Activated CD4-positive, alpha-beta T cell treated with anti-CD3 and anti-CD28 coated beads for 24 hours (primary cell): ENCODE measurements at regions not wholly inside any gene's neighbourhood (a gene's known extent, or its start where the extent isn't known, plus 50 kb on each side); places are given as distances from the start of the nearest gene placed in this dataset.

Experiments used
- DNase-seq, 2 donors: peaks; one replicate each; pipeline ENCODE4 v3.0.0-alpha.2; 2020; ENCODE audit warnings: low read depth in 2 of 2

DNA sequence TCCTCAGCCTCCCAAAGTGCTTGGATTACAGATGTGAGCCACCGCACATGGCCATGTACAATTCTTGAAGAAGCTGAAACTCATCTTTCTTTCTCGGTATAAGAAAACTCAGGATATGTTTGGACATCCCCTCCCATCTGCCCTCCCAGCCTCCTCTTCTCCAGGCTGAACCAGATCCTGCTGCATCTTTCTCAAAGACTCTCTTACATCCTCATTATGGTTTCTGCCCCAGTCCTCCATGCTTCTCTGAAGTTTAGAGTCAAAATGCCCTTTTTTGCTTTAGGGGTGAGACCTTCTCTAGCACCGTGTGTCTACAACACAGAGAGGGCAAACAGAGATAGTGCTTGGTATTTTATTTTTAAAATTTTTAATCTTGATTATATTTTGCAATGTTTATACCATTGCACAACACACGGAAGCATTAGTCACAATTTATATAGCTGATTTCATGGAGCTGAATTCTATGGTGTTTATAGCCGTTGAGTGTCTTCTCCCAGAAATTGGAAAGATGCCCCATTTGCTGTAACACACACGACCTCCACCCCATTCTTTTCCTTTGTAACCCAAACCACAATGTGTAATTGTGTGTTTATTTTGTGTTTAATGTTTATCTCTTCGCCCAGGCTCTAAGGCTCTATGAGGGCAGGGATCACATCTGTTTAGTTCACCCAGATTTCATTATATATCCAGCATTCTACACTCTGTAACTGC lies 206.0 kb upstream of the TNP1 start:
- DNase-seq = no peak

DNA sequence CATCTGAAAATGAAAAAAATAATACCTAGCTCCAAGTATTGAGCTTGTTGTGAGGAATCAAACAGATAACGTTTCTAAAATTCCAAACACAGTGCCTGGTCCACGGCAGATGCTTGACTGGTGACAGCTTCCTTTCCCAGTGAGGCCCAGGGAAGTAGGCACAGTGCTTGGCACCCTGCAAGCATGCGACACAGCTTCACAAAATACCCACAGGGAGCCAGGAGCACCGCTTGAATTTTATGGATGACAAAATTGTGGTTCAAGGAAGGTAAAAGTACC lies 205.1 kb upstream of the TNP1 start:
- no peak for DNase-seq

DNA sequence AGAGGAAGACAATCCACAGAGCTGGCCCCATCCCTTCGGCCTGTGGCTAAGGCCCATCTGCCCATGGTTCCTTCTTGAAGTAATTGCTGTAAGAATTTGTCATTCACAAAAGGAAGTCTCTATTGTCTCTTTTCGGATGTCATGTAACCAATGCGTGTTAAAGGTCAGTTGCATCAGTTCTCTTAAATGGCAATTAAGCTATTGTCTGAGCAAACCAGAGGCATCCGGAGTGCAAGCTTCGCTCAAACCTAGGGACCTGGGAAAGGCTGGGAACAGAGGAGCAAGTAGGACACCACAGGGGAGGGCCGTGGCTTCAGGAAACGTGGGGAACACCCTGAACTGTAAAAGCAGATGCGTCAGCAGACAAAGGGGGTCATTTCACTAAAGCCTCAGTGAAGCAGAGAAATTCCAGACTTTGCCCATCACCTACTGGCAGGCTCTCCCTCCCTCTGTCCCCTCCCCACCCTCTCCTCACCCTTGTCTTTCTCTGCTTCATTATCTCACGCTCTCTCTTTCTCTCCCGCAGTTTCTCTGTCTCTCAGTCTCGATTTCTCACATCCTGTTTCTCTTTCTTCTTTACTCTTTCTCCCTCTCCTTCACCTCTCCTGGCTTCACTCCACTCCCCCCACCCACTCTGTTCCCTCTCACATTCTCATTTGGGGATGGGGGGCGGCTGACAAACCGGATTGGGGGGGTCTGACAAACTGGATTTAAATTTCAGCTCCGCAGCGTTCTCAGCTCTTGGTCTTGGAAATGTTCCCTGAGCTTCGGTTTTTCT lies 204.6 kb upstream of the TNP1 start:
- no peak for DNase-seq

DNA sequence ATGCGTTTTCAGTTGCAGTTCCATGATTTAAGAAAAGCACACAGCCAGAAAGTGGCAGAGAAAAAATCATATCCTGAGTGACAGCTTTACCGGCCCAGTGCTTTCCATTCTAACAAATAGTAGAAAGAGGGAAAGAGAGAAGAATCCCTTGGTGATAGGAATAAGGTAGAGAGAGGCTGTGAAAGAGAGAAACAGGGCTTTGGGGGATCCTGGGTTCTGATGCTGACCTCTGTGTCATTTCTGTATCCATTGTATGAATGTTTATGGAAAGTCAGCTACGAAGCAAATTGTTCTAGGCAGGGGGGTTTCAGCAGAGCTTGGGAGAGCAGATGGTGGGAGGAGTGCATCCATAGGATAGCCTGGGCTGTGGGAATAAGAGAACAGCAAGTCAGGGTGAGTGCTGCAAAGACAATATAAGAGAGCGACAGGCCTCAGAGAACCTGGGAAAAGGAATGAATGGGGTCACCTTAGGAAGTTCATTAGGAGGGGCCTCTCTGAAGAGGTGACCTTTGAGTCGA lies 203.4 kb upstream of the TNP1 start:
- no peak for DNase-seq

DNA sequence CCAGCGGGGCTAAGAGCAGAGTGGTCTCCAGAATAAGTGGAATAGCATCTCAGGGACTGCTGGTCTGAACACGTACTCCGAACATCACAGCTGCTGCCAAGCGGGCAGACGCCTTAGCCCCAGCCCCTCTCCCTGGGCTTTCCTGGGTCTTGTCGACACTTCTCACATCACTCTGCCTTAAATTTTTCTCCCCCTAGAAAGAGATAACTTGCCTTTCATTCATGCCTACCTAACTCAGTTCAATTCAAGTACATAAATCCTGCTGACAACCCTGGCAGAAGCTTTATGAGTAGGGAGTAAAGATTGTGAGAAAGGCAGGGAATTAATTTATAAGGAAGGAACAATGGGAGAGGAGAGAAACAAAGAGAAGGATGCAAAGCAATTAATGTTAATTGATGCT lies 202.9 kb upstream of the TNP1 start:
- DNase-seq = no peak

DNA sequence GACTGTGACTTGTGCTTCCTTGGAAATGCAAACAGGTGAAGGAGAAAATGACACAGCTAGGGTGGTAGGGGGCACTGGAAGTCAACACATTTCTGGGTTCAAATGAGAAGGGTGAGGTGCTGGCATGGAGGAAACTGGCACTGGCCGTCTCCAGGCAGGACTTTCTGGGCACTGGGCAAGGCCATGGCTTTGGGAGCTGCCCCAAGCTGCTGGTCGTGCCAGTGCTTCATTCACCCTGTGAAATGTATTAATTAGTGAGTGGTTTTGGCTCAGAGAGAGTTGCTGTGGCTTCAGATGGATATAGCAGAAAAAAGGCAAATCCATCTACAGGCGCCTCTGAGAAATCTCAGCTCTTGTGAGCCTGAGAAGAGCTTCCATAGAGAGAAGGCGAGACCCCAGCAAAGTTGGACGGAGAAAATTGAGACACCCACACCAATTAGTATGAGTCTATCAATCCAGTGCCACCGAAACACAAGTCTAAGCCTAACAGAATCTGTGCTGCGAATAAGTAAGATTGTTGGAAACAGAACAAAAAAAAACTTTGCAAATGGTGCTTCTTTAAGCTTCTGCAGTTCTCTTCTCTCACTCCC lies 202.1 kb upstream of the TNP1 start:
- DNase-seq = no peak

DNA sequence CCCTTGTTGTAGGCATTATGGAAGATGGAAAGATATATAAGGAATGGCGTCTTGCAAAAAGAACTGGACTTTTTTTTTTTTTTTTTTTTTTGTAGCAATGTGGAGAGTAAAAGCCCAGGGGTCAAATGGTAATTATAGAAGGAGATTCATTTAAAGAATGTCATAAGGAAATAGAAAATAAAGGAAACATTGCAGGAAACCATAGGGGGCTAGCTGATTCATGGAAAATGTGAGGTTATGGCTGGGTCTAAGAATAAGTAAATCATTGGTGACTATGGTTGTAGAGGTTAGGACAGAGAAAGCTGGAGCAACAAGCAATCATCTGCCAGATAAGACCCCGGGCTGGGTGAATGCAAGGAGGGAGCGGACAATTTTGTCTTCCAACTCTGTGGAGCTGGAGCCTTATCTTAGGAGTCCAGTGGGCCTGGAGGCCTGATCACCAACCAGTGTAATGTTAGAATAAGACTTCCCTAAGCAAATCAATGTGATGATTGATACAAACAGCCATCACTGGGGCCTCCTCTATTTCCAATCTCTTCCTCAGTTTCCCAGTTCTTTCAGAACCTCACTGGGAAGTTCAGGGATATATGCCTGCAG lies 201.2 kb upstream of the TNP1 start:
- DNase-seq = no peak

DNA sequence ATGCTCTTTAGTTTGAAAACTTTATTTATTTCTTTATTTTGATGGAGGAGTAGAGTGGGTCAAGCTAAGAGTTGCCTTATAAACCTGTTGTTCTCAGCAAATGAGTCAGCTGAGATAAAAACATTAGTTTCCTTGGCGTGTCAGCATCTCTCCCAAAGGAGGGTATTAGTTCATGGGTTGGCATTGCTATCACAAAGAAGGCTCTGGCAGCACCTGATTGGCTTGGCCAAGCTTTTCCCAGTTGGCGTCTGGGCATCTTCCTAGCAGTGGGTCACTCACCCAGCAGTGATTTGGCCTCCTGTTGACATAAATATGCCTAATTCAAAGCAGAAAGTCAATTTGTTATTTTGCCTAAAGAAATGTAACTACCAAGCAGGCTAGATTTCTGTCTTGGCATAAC lies 200.7 kb upstream of the TNP1 start:
- DNase-seq = no peak

DNA sequence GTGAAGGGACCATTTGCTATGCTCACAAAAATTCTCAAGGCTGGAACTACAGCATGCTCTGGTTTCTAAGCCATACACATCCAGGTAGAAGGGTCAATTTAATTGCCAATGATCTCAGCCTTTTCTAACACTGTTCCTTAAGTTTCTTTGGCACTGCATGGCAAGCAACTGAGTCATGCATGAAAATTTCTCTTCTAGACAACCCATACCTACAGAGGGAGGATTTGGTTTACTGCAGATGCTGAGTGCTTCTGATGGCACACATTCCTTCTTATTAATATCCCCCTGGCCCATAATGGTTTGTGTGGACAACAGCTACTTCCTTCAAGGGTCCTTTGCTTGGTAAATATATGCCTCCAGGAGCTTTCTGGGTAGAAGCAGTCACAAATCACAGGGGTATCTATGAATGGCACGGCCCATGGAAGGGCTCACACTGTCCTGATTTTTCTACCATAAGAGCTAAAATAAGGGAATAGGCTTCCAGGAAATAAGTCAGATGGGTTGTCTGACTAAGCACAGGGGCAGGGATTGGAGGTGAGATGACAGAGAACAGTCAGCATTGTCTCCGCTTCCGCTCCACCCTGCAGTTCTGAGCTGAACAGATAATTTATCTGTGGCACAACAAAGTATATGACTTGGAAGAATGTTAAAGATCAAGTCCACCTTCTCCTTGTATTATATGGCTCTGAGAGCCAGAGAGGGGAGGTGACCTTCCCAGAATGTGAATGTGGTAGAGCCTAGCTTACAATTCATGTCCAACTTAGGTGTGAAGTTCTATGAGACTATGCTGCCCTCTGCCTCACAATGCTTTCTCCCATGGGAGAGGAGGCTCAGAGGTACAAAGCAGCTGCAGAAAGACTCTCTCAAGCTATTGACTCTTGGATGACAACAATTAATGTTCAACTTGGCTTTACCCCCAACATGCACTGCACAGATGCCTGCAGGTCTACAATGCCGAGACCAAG lies 199.2 kb upstream of the TNP1 start:
- no peak for DNase-seq

DNA sequence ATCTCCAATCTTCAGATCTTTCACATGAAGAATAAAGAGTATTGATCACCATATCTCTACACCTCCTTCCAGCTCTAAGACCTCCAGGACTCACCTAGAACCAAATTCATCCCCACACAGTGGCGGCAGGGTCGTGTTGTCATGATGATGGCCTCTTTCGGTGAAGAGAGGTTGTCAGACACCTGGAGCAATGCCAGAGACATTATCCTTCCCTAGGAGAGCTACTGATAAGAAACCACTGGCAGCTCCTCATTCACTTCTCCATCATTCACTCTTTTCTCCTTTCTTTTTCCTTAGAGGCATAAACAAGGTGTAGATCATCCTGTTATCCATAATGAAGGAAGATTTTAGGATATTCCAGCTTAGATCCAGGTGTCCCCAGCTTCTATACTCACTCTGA lies 197.9 kb upstream of the TNP1 start:
- no peak for DNase-seq

DNA sequence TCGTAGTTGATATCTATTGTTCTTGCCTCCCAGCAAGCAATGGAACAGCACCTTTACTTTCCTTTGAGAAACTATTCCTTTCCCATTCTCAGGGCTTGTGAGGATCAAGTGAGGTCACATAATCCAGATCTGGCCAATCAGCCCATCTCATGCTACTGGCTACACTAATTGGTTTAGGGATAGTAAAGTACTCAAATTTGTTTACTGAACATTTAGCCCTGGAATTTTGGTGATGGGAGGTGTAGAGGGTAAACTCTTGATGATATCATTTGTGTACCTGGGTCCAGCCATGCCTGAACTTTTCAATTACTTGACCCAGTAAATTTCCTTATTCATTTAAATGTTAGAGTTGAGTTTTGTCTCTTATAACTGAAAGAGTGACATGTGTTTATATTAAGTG lies 195.8 kb upstream of the TNP1 start:
- no peak for DNase-seq

DNA sequence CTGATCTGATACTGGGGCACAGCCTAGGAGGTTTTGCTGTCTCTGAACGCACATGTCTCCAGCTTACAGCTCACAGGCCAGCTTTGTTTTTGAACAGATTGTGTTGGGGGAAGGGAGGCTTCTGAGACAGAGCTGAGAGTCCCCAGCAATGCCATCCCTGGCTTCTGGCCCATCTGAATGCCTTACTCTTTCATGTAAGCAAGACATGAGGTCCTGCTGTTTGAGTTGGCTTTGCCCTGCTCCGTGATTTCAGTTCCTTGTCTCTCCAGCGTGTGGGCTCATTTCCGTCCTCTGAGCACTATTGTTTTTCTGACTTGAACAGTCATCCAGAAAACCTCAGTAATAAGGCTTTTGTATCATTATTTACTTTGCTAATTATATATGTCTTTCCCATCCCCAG lies 194.9 kb upstream of the TNP1 start:
- DNase-seq = no peak

DNA sequence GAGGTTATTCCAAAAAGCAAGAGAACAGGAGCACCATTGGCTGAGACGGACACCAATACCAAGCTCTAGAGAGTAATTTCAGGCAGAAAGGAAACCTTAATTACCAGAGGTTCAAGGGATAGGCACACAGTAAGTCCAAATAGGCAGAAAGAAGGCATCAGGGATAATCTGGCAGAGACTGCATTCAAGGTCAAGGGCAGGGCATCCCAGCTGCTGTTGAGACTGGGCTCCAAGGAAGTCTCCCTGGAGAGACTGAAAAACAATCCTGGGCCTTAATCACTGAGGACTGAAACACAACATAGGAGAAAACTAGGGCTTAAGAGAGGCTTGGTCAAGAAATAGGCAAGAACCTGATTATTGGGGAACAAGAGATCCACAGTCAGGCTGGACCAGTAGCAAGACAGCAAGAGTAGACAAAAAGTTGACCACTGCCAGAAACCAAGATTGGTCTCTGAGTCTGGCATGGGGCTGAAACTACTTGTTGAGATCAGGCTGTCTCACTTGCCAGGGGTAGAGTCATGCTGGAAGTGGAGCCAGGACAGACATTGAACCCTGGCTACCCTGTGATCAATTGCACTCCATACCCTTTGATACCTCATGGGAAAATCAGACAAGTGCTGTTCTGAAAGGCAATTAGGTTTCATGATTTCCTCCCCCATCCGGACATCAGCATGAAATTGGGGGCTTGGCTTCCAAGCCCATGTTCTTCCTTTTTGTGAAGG lies 193.2 kb upstream of the TNP1 start:
- no peak for DNase-seq

DNA sequence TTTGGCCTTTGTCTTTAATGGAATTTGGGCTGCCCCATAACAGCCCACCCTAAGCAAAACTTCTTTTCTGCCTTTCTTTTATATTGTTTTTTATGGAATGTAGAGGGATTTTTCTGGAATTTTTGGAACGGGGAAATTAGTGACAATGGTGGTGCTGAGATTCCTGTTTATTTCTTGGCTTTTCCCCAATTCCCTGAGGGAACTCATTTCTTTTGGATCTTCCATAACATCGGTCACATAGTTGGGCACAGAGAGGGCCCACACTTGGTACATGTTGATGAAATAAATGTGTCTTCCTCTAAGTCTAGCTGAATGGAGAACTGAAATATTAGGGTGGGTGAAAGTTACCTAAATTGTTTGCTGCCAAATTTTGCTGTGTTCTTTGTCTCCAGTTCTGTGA lies 191.6 kb upstream of the TNP1 start:
- DNase-seq = no peak

DNA sequence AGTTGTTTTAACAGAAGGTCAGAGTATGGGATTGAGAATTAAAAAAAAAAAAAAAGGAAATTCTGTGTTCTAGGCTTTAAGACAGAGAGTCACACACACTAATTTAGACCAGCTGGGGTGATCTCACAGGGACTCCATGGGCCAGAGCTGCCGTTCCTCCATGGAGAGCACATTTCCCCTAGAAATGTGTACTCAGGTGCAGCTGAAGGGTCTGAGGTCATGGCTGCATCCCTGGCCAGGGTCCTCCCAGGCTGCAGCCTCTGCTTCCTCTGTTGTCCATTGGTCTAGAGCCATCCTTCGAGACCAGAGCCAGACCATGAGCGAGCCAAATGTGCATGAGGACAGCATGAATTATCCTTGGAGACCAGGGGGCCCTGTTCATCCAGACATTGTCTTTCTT lies 190.1 kb upstream of the TNP1 start:
- no peak for DNase-seq

DNA sequence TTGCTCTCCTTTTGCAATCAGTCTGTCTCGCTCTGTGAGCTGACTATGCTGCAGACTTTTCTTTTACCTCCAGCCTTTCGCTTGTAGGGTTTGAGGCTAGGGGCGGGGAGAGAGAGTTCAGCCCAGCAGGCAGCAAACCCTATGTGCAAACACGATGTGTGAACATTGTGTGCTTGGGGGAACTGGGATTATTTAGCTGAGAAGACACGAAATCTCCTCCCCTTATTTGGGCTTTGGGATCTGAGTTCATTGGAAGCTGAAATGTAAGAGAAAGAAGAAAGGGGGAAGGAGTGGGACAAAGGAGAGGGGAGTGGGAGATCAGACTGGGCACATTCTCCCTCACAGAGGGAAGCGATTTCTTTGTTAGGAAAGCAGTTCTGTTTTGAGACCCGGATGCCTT lies 189.6 kb upstream of the TNP1 start:
- no peak for DNase-seq

DNA sequence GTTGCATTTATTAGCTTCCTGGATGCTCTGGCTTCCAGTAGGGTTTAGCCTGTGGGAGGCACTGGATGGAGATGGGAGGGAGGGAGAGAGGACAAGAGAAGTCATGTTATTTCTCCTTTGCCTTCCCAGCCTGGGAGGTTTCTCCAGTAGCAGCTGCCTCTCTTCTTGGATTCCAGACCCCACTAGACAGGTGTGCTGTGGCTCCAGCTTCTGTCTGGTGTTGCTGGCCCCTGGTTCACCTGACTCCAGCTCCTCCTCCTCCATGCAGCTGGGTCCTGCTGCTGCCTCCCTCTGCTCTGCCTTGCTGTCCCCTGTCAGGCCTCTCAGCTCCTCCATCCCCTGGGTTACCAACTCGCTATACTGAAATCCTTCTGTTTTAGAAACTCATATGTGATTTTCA lies 188.9 kb upstream of the TNP1 start:
- DNase-seq = no peak

DNA sequence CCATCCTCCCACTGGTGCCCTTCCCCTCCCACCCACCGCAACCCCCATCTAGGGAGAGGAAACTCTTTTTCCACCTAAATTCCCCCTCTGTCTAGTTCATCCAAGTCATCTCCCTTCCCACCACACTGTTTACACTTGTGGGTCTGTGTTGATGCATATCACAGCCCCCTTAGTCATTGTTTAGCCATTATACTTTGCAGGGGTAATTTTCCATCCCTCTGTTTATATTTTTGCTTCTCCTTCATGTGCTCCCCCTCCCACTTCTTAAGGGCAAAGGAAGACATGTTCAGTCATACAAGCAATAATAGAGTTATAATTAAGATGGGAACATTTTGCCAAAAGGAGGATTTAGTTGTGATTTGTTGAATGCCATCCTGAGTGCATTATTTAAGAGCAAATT lies 187.8 kb upstream of the TNP1 start:
- DNase-seq = no peak

DNA sequence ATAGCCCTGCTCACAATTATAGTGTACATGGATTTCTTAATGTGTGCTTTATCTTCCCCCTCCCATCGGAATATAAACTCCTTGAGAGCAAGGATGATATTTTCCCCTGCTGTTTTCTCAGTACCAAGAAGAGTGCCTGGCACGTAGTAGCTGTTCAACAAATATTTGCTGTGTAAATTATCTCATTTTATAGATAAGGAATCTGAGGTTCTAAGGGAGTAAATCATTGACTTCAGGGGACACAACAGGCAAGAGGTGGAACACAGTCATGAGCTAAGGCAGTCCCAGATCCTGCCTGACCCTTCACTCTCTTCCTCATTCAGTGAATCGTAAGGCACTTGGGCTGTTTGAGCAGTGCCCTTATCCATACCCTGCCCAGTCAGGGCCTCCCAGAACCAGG lies 187.3 kb upstream of the TNP1 start:
- no peak for DNase-seq

DNA sequence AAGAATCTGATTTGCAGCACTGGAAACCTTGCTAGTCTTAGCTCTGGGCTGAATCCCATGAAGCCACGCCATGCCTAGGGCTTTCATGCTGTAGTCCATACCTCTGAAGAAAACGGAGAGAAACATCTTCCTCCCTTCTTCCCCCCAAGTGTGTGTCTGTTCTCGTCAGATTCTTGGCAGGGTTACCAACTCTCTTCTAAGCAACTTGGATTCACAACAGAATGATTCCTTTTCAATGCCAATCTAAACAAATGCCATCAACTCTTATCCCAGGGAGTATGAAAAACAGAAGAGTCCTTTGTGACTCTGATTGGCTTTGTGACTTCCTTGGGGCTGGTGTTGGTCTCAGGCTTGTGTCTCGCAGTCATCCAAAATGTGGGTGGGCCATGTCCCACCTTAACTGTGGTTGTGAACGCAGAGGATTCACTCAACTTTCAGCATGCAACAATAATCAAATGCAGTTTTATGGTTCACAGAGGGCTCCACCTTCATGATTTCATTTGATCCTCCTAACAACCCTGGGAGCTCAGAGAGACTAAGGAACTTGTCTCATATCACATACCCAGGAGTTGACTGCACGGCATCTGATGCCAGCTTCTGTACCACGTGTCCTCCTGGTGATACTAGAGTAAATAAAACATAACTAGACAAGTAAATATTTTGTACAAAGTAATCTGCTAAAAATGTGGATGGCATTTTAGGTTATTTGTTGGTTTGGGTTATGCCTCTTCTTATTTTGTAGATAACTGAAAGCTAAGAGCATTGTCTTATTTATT lies 186.0 kb upstream of the TNP1 start:
- no peak for DNase-seq
